ENCODE measurements at regions not wholly inside any gene's neighbourhood (a gene's known extent, or its start where the extent isn't known, plus 50 kb on each side); places are given as distances from the start of the nearest gene placed in this dataset.

DNA sequence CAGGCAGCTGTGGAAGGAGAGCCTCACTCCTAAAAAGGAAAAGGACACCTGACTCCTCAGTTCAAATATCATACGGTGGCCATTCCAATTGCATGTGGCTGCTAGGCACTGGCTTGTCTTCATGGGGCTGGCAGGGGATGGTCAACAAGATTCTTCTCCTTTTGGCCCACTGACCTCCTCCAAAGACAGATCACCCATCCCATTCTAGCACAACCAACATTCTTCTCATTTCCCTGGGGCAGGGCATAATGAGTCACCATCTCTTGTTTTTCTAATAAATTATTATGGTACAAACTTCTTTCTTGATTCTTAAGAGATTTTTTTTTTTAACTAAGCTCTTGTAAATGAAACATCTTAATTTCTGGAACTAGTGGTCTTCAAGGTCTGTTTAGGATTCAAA is 136.7 kb upstream of the NBEA start:
- TF ChIP-seq, protein P1, sequence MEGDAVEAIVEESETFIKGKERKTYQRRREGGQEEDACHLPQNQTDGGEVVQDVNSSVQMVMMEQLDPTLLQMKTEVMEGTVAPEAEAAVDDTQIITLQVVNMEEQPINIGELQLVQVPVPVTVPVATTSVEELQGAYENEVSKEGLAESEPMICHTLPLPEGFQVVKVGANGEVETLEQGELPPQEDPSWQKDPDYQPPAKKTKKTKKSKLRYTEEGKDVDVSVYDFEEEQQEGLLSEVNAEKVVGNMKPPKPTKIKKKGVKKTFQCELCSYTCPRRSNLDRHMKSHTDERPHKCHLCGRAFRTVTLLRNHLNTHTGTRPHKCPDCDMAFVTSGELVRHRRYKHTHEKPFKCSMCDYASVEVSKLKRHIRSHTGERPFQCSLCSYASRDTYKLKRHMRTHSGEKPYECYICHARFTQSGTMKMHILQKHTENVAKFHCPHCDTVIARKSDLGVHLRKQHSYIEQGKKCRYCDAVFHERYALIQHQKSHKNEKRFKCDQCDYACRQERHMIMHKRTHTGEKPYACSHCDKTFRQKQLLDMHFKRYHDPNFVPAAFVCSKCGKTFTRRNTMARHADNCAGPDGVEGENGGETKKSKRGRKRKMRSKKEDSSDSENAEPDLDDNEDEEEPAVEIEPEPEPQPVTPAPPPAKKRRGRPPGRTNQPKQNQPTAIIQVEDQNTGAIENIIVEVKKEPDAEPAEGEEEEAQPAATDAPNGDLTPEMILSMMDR (IDR thresholded peaks at IDR 0.05 in 8 of 11, conservative IDR thresholded peaks at IDR 0.05 in 3 of 11), result no peak
- TF ChIP-seq POLR2A (IDR thresholded peaks at IDR 0.05), result no peak
- TF ChIP-seq POLR2AphosphoS5 (IDR thresholded peaks at IDR 0.05), result no peak
- Histone ChIP-seq H3K27me3 (replicated peaks in 1 of 7) (no peaks in the 10 kb centered on the region), H3K9me3 (no peaks in the 10 kb centered on the region), H3K27ac (no peak overlapping the region), H3K4me1 (no peaks in the 10 kb centered on the region), H3K4me3 (no peak overlapping the region), H3K36me3 (no peaks in the 10 kb centered on the region)
- WGBS, 5 donors, result 69 to 96% (median 90%) methylated on average over 1 of the region's 1 CpG
- intact Hi-C loops (cut with DNase I; ENCODE audit: low total_unique reads), result no loop called here
- DNase-seq, result no peak

DNA sequence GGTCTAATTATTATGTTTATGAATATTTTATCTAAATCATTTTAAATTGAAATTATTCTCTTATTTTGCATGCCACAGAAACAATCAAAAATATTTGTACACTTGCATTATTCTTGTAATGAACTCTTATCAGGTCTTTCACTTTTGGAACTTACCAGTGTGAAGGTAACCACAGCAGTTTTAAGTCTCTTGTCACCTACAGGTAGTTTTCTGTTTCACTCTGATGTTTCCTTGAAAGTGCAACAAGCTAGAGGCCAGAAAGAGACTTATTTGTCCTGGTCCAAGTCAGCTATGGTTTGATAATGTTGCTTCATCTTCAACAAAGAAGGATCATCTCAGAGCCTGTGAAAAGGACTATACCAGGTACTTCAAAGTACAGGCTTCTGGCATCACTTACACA is 133.4 kb upstream of the NBEA start:
- TF ChIP-seq POLR2A (IDR thresholded peaks at IDR 0.05) (no peak), POLR2AphosphoS5 (IDR thresholded peaks at IDR 0.05) (no peak)
- TF ChIP-seq, protein P1 (IDR thresholded peaks at IDR 0.05 in 8 of 11, conservative IDR thresholded peaks at IDR 0.05 in 3 of 11), result no peak
- DNase-seq, result no peak
- H3K4me3 ChIP-seq, result no peak overlapping the region
- H3K9me3 ChIP-seq, result peaks cover 0 to 30% (median 19%) of the 10 kb centered on the region in 8 donors
- no peaks in the 10 kb centered on the region for H3K36me3 ChIP-seq
- H3K4me1 ChIP-seq, result no peaks in the 10 kb centered on the region
- no peak overlapping the region for H3K27ac ChIP-seq
- no peaks in the 10 kb centered on the region for H3K27me3 ChIP-seq (replicated peaks in 1 of 7)
- intact Hi-C loops (cut with DNase I; ENCODE audit: low total_unique reads), result no loop called here

DNA sequence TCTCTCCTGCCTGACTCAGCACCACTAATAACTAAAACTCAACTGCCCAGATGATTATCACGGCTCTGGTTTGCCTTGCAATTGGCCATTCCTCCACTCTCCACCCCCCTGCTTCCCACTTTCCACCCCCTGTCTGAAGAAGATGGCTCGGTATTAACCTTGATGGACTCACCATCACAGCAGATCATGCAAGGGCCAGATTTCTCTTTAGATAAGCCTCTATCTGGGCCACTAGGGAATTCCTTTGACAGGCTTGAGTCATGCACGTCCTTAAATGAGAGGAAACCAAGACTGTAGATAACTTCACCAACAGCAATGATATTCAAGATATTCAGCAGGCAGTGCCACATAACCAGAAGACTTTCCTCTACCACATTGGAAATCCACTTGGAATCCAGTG is 131.1 kb upstream of the NBEA start:
- Histone ChIP-seq H3K4me1 (peaks cover 0 to under 1% (median 0%) of the 10 kb centered on the region in 6 donors), H3K36me3 (no peaks in the 10 kb centered on the region), H3K27me3 (replicated peaks in 1 of 7) (no peaks in the 10 kb centered on the region), H3K4me3 (no peak overlapping the region), H3K27ac (no peak overlapping the region), H3K9me3 (peaks cover 0 to 33% (median 20%) of the 10 kb centered on the region in 8 donors)
- no peak for TF ChIP-seq POLR2A (IDR thresholded peaks at IDR 0.05)
- TF ChIP-seq POLR2AphosphoS5 (IDR thresholded peaks at IDR 0.05), result no peak
- TF ChIP-seq, protein P1 (IDR thresholded peaks at IDR 0.05 in 8 of 11, conservative IDR thresholded peaks at IDR 0.05 in 3 of 11), result no peak
- 62 to 75% (median 63%) methylated on average over 3 of the region's 3 CpGs for WGBS, 5 donors
- DNase-seq, result no peak
- intact Hi-C loops (cut with DNase I; ENCODE audit: low total_unique reads), result no loop called here

DNA sequence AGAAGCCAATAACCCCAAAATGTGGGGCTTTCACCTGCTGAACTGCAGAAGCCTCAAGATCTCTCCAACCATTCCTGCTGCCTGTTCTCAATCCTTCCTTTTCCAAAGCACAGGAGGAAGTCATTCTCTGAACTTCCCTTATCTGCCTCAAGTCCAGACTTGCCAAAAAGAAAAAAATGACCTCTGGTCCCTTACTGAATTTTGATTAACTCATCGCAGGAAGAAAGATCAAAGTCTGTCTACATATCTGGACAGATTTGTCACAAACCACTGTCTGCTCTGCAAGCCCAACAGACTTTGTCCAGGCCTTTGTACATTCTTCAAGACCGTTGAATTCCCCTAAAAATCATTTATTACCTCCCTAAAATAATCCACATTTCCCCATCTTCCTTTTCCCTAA is 126.5 kb upstream of the NBEA start:
- Histone ChIP-seq H3K4me3 (no peak overlapping the region), H3K27me3 (replicated peaks in 1 of 7) (no peaks in the 10 kb centered on the region), H3K27ac (no peak overlapping the region), H3K9me3 (peaks cover 0 to 33% (median 20%) of the 10 kb centered on the region in 8 donors), H3K36me3 (no peaks in the 10 kb centered on the region), H3K4me1 (peaks cover 0 to 15% (median 0%) of the 10 kb centered on the region in 6 donors)
- intact Hi-C loops (cut with DNase I; ENCODE audit: low total_unique reads), result no loop called here
- no peak for DNase-seq
- TF ChIP-seq POLR2AphosphoS5 (IDR thresholded peaks at IDR 0.05) (no peak), POLR2A (IDR thresholded peaks at IDR 0.05) (no peak)
- TF ChIP-seq, protein P1 (IDR thresholded peaks at IDR 0.05 in 8 of 11, conservative IDR thresholded peaks at IDR 0.05 in 3 of 11), result no peak
- WGBS, 5 donors, result 64 to 76% (median 73%) methylated on average over 2 of the region's 2 CpGs

All from spleen (tissue), 11 donors.